ENCODE measurements at regions not wholly inside any gene's neighbourhood (a gene's known extent, or its start where the extent isn't known, plus 50 kb on each side); places are given as distances from the start of the nearest gene placed in this dataset.

DNA sequence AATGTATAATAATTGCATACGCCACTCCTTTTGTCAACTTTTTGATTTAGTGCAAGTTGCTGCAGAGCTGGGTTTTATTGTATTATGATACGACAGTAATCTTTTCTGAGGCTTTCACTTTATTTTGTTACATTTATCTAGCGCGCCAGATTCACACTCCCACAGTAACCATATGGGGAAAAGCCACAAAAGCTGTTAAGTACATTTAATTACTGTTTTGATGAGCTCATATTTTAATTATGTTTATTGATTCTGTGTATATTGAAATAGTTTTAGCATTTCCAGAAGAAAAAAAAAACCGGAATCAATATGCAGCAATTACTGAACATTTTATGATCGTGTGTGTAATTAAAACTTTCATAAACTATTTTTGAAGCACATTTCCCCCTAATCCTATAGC, 118.5 kb downstream of the RAB11FIP2 start:
- no peaks in the 10 kb centered on the region for H3K4me1 Mint-ChIP-seq (ENCODE audit: unreplicated experiment)
- peaks cover 4% of the 10 kb centered on the region for H3K9me3 Mint-ChIP-seq (ENCODE audit: unreplicated experiment)
- TF ChIP-seq, protein P1, sequence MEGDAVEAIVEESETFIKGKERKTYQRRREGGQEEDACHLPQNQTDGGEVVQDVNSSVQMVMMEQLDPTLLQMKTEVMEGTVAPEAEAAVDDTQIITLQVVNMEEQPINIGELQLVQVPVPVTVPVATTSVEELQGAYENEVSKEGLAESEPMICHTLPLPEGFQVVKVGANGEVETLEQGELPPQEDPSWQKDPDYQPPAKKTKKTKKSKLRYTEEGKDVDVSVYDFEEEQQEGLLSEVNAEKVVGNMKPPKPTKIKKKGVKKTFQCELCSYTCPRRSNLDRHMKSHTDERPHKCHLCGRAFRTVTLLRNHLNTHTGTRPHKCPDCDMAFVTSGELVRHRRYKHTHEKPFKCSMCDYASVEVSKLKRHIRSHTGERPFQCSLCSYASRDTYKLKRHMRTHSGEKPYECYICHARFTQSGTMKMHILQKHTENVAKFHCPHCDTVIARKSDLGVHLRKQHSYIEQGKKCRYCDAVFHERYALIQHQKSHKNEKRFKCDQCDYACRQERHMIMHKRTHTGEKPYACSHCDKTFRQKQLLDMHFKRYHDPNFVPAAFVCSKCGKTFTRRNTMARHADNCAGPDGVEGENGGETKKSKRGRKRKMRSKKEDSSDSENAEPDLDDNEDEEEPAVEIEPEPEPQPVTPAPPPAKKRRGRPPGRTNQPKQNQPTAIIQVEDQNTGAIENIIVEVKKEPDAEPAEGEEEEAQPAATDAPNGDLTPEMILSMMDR (IDR thresholded peaks at IDR 0.05) = no peak
- no peak overlapping the region for H3K27ac Mint-ChIP-seq (ENCODE audit: unreplicated experiment)
- H3K36me3 Mint-ChIP-seq (ENCODE audit: unreplicated experiment) = no peaks in the 10 kb centered on the region
- no peaks in the 10 kb centered on the region for H3K27me3 Mint-ChIP-seq (ENCODE audit: unreplicated experiment)
- H3K4me3 Mint-ChIP-seq (ENCODE audit: unreplicated experiment) = no peak overlapping the region
- DNase-seq (ENCODE audit: extremely low spot score, unreplicated experiment) = no peak

DNA sequence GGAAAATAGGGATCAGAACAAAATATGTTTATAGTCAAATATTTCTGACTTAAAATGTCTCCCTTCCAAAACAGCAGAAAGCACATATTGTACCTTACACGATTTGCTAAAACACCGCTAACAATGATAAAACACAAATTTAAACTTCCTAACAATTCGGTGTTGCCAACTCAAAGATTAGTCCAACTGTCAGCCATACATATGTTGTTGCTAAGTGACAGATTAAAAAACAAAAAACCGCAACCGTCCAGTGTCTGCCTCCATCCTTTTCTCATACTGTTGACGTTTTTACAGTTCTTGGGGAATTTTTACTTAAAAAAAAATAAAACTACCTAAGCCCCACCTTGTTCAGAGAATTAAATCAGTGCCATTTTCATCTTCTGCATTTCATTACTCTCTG, 118.0 kb downstream of the RAB11FIP2 start:
- TF ChIP-seq, protein P1 (IDR thresholded peaks at IDR 0.05) = no peak
- no peak for DNase-seq (ENCODE audit: extremely low spot score, unreplicated experiment)
- Mint-ChIP-seq H3K4me1 (ENCODE audit: unreplicated experiment) (no peaks in the 10 kb centered on the region), H3K9me3 (ENCODE audit: unreplicated experiment) (peaks cover 4% of the 10 kb centered on the region), H3K27me3 (ENCODE audit: unreplicated experiment) (no peaks in the 10 kb centered on the region), H3K27ac (ENCODE audit: unreplicated experiment) (no peak overlapping the region), H3K4me3 (ENCODE audit: unreplicated experiment) (no peak overlapping the region), H3K36me3 (ENCODE audit: unreplicated experiment) (no peaks in the 10 kb centered on the region)

DNA sequence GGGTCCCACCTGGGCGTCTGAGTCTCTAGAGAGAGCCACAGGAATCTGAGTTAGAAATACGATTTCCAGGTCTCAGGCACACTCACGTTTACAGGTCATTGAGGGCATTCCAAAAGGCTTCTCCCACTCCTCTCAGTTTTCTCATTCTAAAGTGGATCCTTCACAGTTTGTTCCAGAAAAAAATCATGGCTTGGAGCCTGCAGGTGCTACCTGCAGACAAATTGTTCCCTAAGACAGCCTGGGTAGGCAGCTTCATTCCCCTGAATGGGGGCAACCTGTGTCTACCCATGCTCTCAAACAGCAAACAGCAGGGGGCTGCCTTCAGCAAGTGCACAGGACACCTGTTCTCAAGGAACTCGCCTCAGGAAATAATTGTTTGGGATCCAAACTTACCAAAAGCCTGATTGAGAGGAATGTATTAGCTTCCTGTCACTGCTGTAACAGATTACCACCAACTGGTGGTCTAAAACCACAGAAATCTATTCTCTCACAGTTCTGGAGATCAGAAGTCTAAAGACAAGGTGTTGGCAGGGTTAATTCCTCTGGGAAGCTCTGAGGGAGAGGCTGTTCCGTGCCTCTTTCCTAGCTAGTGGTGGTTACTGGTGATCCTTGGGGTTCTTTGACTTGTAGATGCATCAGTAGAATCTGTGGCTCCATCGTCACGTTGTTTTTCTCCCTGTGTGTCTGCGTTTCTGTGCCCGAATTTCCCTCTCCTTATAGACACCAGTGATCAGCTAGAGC, 117.2 kb downstream of the RAB11FIP2 start:
- TF ChIP-seq, protein P1 (IDR thresholded peaks at IDR 0.05) = no peak
- DNase-seq (ENCODE audit: extremely low spot score, unreplicated experiment) = no peak
- Mint-ChIP-seq H3K4me1 (ENCODE audit: unreplicated experiment) (no peaks in the 10 kb centered on the region), H3K36me3 (ENCODE audit: unreplicated experiment) (no peaks in the 10 kb centered on the region), H3K27me3 (ENCODE audit: unreplicated experiment) (no peaks in the 10 kb centered on the region), H3K27ac (ENCODE audit: unreplicated experiment) (no peak overlapping the region), H3K9me3 (ENCODE audit: unreplicated experiment) (peaks cover 4% of the 10 kb centered on the region), H3K4me3 (ENCODE audit: unreplicated experiment) (no peak overlapping the region)

DNA sequence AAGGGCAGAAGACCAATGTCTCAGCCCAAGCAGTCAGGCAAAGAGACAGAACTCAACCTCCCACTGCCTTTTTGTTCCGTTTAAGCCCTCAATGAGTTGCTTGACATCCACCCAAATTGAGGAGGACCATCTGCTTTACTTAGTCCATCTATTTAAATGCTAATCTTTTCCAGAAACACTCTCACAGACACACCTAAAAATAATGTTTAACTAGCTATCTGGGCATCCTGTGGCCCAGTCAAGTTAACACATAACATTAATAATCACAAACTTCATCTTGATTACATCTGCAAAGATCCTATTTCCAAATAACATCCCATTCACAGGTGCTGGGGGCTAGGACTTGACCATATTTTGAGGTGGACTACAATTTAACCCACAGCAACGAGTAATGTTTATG, 115.7 kb downstream of the RAB11FIP2 start:
- no peak for DNase-seq (ENCODE audit: extremely low spot score, unreplicated experiment)
- Mint-ChIP-seq H3K27ac (ENCODE audit: unreplicated experiment) (no peak overlapping the region), H3K36me3 (ENCODE audit: unreplicated experiment) (no peaks in the 10 kb centered on the region), H3K4me1 (ENCODE audit: unreplicated experiment) (no peaks in the 10 kb centered on the region), H3K27me3 (ENCODE audit: unreplicated experiment) (no peaks in the 10 kb centered on the region), H3K9me3 (ENCODE audit: unreplicated experiment) (peaks cover 4% of the 10 kb centered on the region), H3K4me3 (ENCODE audit: unreplicated experiment) (no peak overlapping the region)
- TF ChIP-seq, protein P1 (IDR thresholded peaks at IDR 0.05) = no peak

DNA sequence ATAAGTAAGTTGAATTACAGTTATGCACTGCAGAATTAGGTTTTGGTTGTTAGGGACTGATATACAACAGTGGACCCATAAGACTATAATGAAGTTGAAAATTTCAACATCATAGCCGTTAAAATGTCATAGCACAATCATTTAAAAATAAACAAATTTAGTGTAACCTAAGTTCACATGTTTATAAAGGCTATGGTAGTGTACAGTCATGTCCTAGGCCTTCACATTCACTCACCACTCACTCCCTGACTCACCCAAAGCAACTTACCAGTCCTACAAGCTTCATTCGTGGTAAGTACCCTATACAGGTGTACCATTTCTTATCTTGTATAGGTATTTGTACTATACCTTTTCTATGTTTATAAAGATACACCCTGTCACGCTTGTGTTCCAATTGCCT, 113.7 kb downstream of the RAB11FIP2 start:
- peaks cover 4% of the 10 kb centered on the region for H3K9me3 Mint-ChIP-seq (ENCODE audit: unreplicated experiment)
- no peaks in the 10 kb centered on the region for H3K4me1 Mint-ChIP-seq (ENCODE audit: unreplicated experiment)
- H3K27ac Mint-ChIP-seq (ENCODE audit: unreplicated experiment) = no peak overlapping the region
- TF ChIP-seq, protein P1 (IDR thresholded peaks at IDR 0.05) = no peak
- H3K36me3 Mint-ChIP-seq (ENCODE audit: unreplicated experiment) = no peaks in the 10 kb centered on the region
- no peak for DNase-seq (ENCODE audit: extremely low spot score, unreplicated experiment)
- H3K4me3 Mint-ChIP-seq (ENCODE audit: unreplicated experiment) = no peak overlapping the region
- H3K27me3 Mint-ChIP-seq (ENCODE audit: unreplicated experiment) = no peaks in the 10 kb centered on the region
